ENCODE measurements at regions not wholly inside any gene's neighbourhood (a gene's known extent, or its start where the extent isn't known, plus 50 kb on each side); places are given as distances from the start of the nearest gene placed in this dataset.

- WGBS (ENCODE audit: extremely low coverage, insufficient coverage, low lambda C conversion rate), result no CpG with 5 or more reads among the region's 1 CpG
- H3K4me1 ChIP-seq (ENCODE audit: control insufficient read depth, low read depth, low read length), result no peaks in the 10 kb centered on the region
- H3K27me3 ChIP-seq (ENCODE audit: insufficient read depth, low read length, poor library complexity), result no peaks in the 10 kb centered on the region
- no peak for DNase-seq
- H3K4ac ChIP-seq (ENCODE audit: low read depth, low read length), result no peak overlapping the region
- no peak overlapping the region for H3K18ac ChIP-seq (ENCODE audit: low read length)
- H3K36me3 ChIP-seq (ENCODE audit: control insufficient read depth, insufficient read depth, low read length), result no peaks in the 10 kb centered on the region
- H4K5ac ChIP-seq (ENCODE audit: low read length), result no peak overlapping the region
- no peak overlapping the region for H2BK15ac ChIP-seq (replicated peaks; ENCODE audit: low read depth)
- H3K4me3 ChIP-seq (ENCODE audit: low read length), result no peak overlapping the region
- no peak overlapping the region for H3K56ac ChIP-seq (ENCODE audit: low read length)
- H4K8ac ChIP-seq (ENCODE audit: low read depth, low read length), result no peak overlapping the region
- H2BK5ac ChIP-seq (ENCODE audit: low read length), result no peak overlapping the region
- no peak overlapping the region for H3K9ac ChIP-seq (ENCODE audit: low read length)
- no peaks in the 10 kb centered on the region for H3K79me2 ChIP-seq (ENCODE audit: control insufficient read depth, insufficient read depth, low read length)
- no peak overlapping the region for H2AK5ac ChIP-seq (ENCODE audit: low read length)
- no peak overlapping the region for H3K27ac ChIP-seq (ENCODE audit: low read depth, low read length)
- H3K23ac ChIP-seq (ENCODE audit: low read length), result no peak overlapping the region
- H3K79me1 ChIP-seq (ENCODE audit: low read length), result no peaks in the 10 kb centered on the region
- H2BK120ac ChIP-seq (ENCODE audit: low read depth, low read length), result no peak overlapping the region
- H3K4me2 ChIP-seq (ENCODE audit: low read length), result no peak overlapping the region
These were observed 851.4 kb downstream of the BCL11A start for GRCh38 chr2:59702026-59702425.

- Histone ChIP-seq H2BK120ac (ENCODE audit: low read depth, low read length) (no peak overlapping the region), H3K79me2 (ENCODE audit: control insufficient read depth, insufficient read depth, low read length) (no peaks in the 10 kb centered on the region), H2AK5ac (ENCODE audit: low read length) (no peak overlapping the region)
These were observed 852.0 kb downstream of the BCL11A start for GRCh38 chr2:59701271-59701994.

GRCh38 chr2:59694176-59694575, 859.3 kb downstream of the BCL11A start:
- Histone ChIP-seq H3K4ac (ENCODE audit: low read depth, low read length) (no peak overlapping the region), H2BK120ac (ENCODE audit: low read depth, low read length) (no peak overlapping the region), H3K27ac (ENCODE audit: low read depth, low read length) (no peak overlapping the region), H3K18ac (ENCODE audit: low read length) (no peak overlapping the region), H3K23ac (ENCODE audit: low read length) (no peak overlapping the region), H3K4me3 (ENCODE audit: low read length) (no peak overlapping the region), H2BK5ac (ENCODE audit: low read length) (no peak overlapping the region), H3K27me3 (ENCODE audit: insufficient read depth, low read length, poor library complexity) (no peaks in the 10 kb centered on the region), H3K79me2 (ENCODE audit: control insufficient read depth, insufficient read depth, low read length) (no peaks in the 10 kb centered on the region), H3K56ac (ENCODE audit: low read length) (no peak overlapping the region), H2BK15ac (replicated peaks; ENCODE audit: low read depth) (no peak overlapping the region), H3K4me2 (ENCODE audit: low read length) (no peak overlapping the region), H4K8ac (ENCODE audit: low read depth, low read length) (no peak overlapping the region), H3K4me1 (ENCODE audit: control insufficient read depth, low read depth, low read length) (no peaks in the 10 kb centered on the region), H4K5ac (ENCODE audit: low read length) (no peak overlapping the region), H3K79me1 (ENCODE audit: low read length) (no peaks in the 10 kb centered on the region), H2AK5ac (ENCODE audit: low read length) (no peak overlapping the region), H3K36me3 (ENCODE audit: control insufficient read depth, insufficient read depth, low read length) (no peaks in the 10 kb centered on the region), H3K9ac (ENCODE audit: low read length) (no peak overlapping the region)
- DNase-seq, result no peak
- no CpG with 5 or more reads among the region's 1 CpG for WGBS (ENCODE audit: extremely low coverage, insufficient coverage, low lambda C conversion rate)

More at GRCh38 chr2:59701271-59701994, 852.0 kb downstream of the BCL11A start:
- Histone ChIP-seq H3K27me3 (ENCODE audit: insufficient read depth, low read length, poor library complexity) (no peaks in the 10 kb centered on the region), H3K56ac (ENCODE audit: low read length) (no peak overlapping the region), H3K4ac (ENCODE audit: low read depth, low read length) (no peak overlapping the region), H4K8ac (ENCODE audit: low read depth, low read length) (no peak overlapping the region), H3K79me1 (ENCODE audit: low read length) (no peaks in the 10 kb centered on the region), H3K36me3 (ENCODE audit: control insufficient read depth, insufficient read depth, low read length) (no peaks in the 10 kb centered on the region), H3K27ac (ENCODE audit: low read depth, low read length) (no peak overlapping the region), H3K18ac (ENCODE audit: low read length) (no peak overlapping the region), H3K4me3 (ENCODE audit: low read length) (no peak overlapping the region), H2BK15ac (replicated peaks; ENCODE audit: low read depth) (no peak overlapping the region), H2BK5ac (ENCODE audit: low read length) (no peak overlapping the region), H3K4me1 (ENCODE audit: control insufficient read depth, low read depth, low read length) (no peaks in the 10 kb centered on the region), H3K4me2 (ENCODE audit: low read length) (no peak overlapping the region), H4K5ac (ENCODE audit: low read length) (no peak overlapping the region), H3K9ac (ENCODE audit: low read length) (no peak overlapping the region), H3K23ac (ENCODE audit: low read length) (no peak overlapping the region)
- DNase-seq, result no peak
- WGBS (ENCODE audit: extremely low coverage, insufficient coverage, low lambda C conversion rate), result no CpG with 5 or more reads among the region's 3 CpGs

- no peaks in the 10 kb centered on the region for H3K4me1 ChIP-seq (ENCODE audit: control insufficient read depth, low read depth, low read length)
- no peak overlapping the region for H3K4ac ChIP-seq (ENCODE audit: low read depth, low read length)
- no peaks in the 10 kb centered on the region for H3K79me1 ChIP-seq (ENCODE audit: low read length)
- H2BK120ac ChIP-seq (ENCODE audit: low read depth, low read length), result no peak overlapping the region
- no CpG with 5 or more reads among the region's 2 CpGs for WGBS (ENCODE audit: extremely low coverage, insufficient coverage, low lambda C conversion rate)
- no peak overlapping the region for H4K5ac ChIP-seq (ENCODE audit: low read length)
- no peak overlapping the region for H2AK5ac ChIP-seq (ENCODE audit: low read length)
- no peak overlapping the region for H3K27ac ChIP-seq (ENCODE audit: low read depth, low read length)
- H3K9ac ChIP-seq (ENCODE audit: low read length), result no peak overlapping the region
- no peak for DNase-seq
- H3K36me3 ChIP-seq (ENCODE audit: control insufficient read depth, insufficient read depth, low read length), result no peaks in the 10 kb centered on the region
- no peak overlapping the region for H2BK5ac ChIP-seq (ENCODE audit: low read length)
- no peak overlapping the region for H2BK15ac ChIP-seq (replicated peaks; ENCODE audit: low read depth)
- H3K4me3 ChIP-seq (ENCODE audit: low read length), result no peak overlapping the region
- no peak overlapping the region for H3K23ac ChIP-seq (ENCODE audit: low read length)
- H3K79me2 ChIP-seq (ENCODE audit: control insufficient read depth, insufficient read depth, low read length), result no peaks in the 10 kb centered on the region
- H3K56ac ChIP-seq (ENCODE audit: low read length), result no peak overlapping the region
- no peak overlapping the region for H3K4me2 ChIP-seq (ENCODE audit: low read length)
- no peaks in the 10 kb centered on the region for H3K27me3 ChIP-seq (ENCODE audit: insufficient read depth, low read length, poor library complexity)
- H3K18ac ChIP-seq (ENCODE audit: low read length), result no peak overlapping the region
- H4K8ac ChIP-seq (ENCODE audit: low read depth, low read length), result no peak overlapping the region
These were observed 860.1 kb downstream of the BCL11A start for GRCh38 chr2:59693231-59693959.

- H3K27me3 ChIP-seq (ENCODE audit: insufficient read depth, low read length, poor library complexity), result no peaks in the 10 kb centered on the region
- H4K5ac ChIP-seq (ENCODE audit: low read length), result no peak overlapping the region
- no peak overlapping the region for H2BK120ac ChIP-seq (ENCODE audit: low read depth, low read length)
- no peak overlapping the region for H3K23ac ChIP-seq (ENCODE audit: low read length)
- no peaks in the 10 kb centered on the region for H3K4me1 ChIP-seq (ENCODE audit: control insufficient read depth, low read depth, low read length)
- H3K4ac ChIP-seq (ENCODE audit: low read depth, low read length), result no peak overlapping the region
- no peak overlapping the region for H3K18ac ChIP-seq (ENCODE audit: low read length)
- H2BK15ac ChIP-seq (replicated peaks; ENCODE audit: low read depth), result no peak overlapping the region
- H3K9ac ChIP-seq (ENCODE audit: low read length), result no peak overlapping the region
- WGBS (ENCODE audit: extremely low coverage, insufficient coverage, low lambda C conversion rate), result no CpG with 5 or more reads among the region's 3 CpGs
- H4K8ac ChIP-seq (ENCODE audit: low read depth, low read length), result no peak overlapping the region
- H3K4me2 ChIP-seq (ENCODE audit: low read length), result no peak overlapping the region
- H3K27ac ChIP-seq (ENCODE audit: low read depth, low read length), result no peak overlapping the region
- no peaks in the 10 kb centered on the region for H3K36me3 ChIP-seq (ENCODE audit: control insufficient read depth, insufficient read depth, low read length)
- H3K4me3 ChIP-seq (ENCODE audit: low read length), result no peak overlapping the region
- no peak overlapping the region for H3K56ac ChIP-seq (ENCODE audit: low read length)
- H3K79me2 ChIP-seq (ENCODE audit: control insufficient read depth, insufficient read depth, low read length), result no peaks in the 10 kb centered on the region
- H3K79me1 ChIP-seq (ENCODE audit: low read length), result no peaks in the 10 kb centered on the region
- H2BK5ac ChIP-seq (ENCODE audit: low read length), result no peak overlapping the region
- no peak for DNase-seq
- H2AK5ac ChIP-seq (ENCODE audit: low read length), result no peak overlapping the region
These were observed 861.8 kb downstream of the BCL11A start for GRCh38 chr2:59691518-59692190.

All from mesendoderm (in vitro differentiated cells).